GM18909 (cell line): ENCODE measurements at regions not wholly inside any gene's neighbourhood (a gene's known extent, or its start where the extent isn't known, plus 50 kb on each side); places are given as distances from the start of the nearest gene placed in this dataset.

ENCODE experiments used
- ATAC-seq: cut with Tn5 transposase; IDR thresholded peaks from one replicate; pipeline ENCODE4 v1.9.1; 2021; ENCODE audit warnings: mild to moderate bottlenecking; ENCODE audit not compliant: unreplicated experiment, poor library complexity

GRCh38 chr7:130877236-130877990 lies 143.4 kb upstream of the KLF14 start:
- no peak for ATAC-seq

- ATAC-seq, result no peak
Observed at GRCh38 chr7:130877991-130878305, 143.9 kb upstream of the KLF14 start.

GRCh38 chr7:130878785-130879184 lies 144.8 kb upstream of the KLF14 start:
- no peak for ATAC-seq

GRCh38 chr7:130879191-130879590 lies 145.2 kb upstream of the KLF14 start:
- ATAC-seq, result no peak

GRCh38 chr7:130880668-130881067 lies 146.7 kb upstream of the KLF14 start:
- ATAC-seq, result no peak

GRCh38 chr7:130881091-130881798 lies 147.2 kb upstream of the KLF14 start:
- ATAC-seq, result no peak

GRCh38 chr7:130881799-130882141 lies 147.8 kb upstream of the KLF14 start:
- no peak for ATAC-seq

- no peak for ATAC-seq
Observed at GRCh38 chr7:130882396-130882795, 148.4 kb upstream of the KLF14 start.

- no peak for ATAC-seq
Observed at GRCh38 chr7:130883928-130884327, 149.9 kb upstream of the KLF14 start.

GRCh38 chr7:130884437-130885417 lies 150.7 kb upstream of the KLF14 start:
- ATAC-seq, result no peak

- no peak for ATAC-seq
Observed at GRCh38 chr7:130886438-130887135, 152.6 kb upstream of the KLF14 start.

GRCh38 chr7:130887182-130887956 lies 153.4 kb upstream of the KLF14 start:
- no peak for ATAC-seq

- ATAC-seq, result no peak
Observed at GRCh38 chr7:130887957-130888371, 154.0 kb upstream of the KLF14 start.

- no peak for ATAC-seq
Observed at GRCh38 chr7:130888468-130888867, 154.5 kb upstream of the KLF14 start.

- no peak for ATAC-seq
Observed at GRCh38 chr7:130890176-130891020, 156.4 kb upstream of the KLF14 start.

GRCh38 chr7:130891254-130892094 lies 157.5 kb upstream of the KLF14 start:
- no peak for ATAC-seq

- no peak for ATAC-seq
Observed at GRCh38 chr7:130893441-130893894, 159.5 kb upstream of the KLF14 start.
